Transverse colon (tissue), 4 donors: ENCODE measurements at regions not wholly inside any gene's neighbourhood (a gene's known extent, or its start where the extent isn't known, plus 50 kb on each side); places are given as distances from the start of the nearest gene placed in this dataset.
"Not testable (repeated sequence)": the region's sequence is repeated elsewhere in the genome, so short reads cannot be mapped to it uniquely, and the experiment has no call there.

Source experiments
- DNase-seq: peaks from one replicate; pipeline ENCODE4 v3.0.0-alpha.2; 2019
- H3K27ac ChIP-seq, 4 donors: fragments of 200-600 bp; sonication (generic); 2 replicates each; pipeline ENCODE4 v1.5.1; 2016 to 2018; ENCODE audit warnings: inconsistent platforms in 4 of 4
- H3K27me3 ChIP-seq: fragments of 200-600 bp; sonication (generic); 2 replicates; pipeline ENCODE4 v1.5.1; 2017; ENCODE audit warnings: inconsistent platforms
- H3K36me3 ChIP-seq, 4 donors: fragments of 200-600 bp; sonication (generic); 2 replicates each; pipeline ENCODE4 v1.5.1; 2017 to 2019; ENCODE audit warnings: inconsistent platforms in 4 of 4
- H3K4me1 ChIP-seq, 4 donors: fragments of 200-600 bp; sonication (generic); 2 replicates each; pipeline ENCODE4 v1.5.1; 2017 to 2020; ENCODE audit warnings: inconsistent platforms in 4 of 4
- H3K4me3 ChIP-seq, 4 donors: fragments of 200-600 bp; sonication (generic); 1 replicate in 1 of 4; 2 replicates in 3 of 4; pipeline versions ENCODE4 v1.5.1 to v1.6.1; 2017 to 2019; ENCODE audit warnings: inconsistent platforms in 4 of 4
- H3K9me3 ChIP-seq, 2 donors: fragments of 200-600 bp; sonication (generic); 2 replicates each; pipeline ENCODE4 v1.5.1; 2017 to 2019; ENCODE audit warnings: inconsistent platforms in 2 of 2
- CTCF ChIP-seq, 5 experiments: fragments of 200-600 bp in 3 of 5; fragments of 450-650 bp in 2 of 5; sonication (generic) in 3 of 5; IDR thresholded peaks; 1 replicate in 2 of 5; 2 replicates in 3 of 5; pipeline ENCODE4 v1.5.1; 2016 to 2017; ENCODE audit warnings: antibody characterized with exemption in 5 of 5, inconsistent platforms in 3 of 5, mild to moderate bottlenecking in 2 of 5, moderate library complexity in 1 of 5
- EP300 ChIP-seq: sonication (generic); formaldehyde crosslinking; IDR thresholded peaks from one replicate; pipeline ENCODE4 v1.6.1; 2017; ENCODE audit warnings: antibody characterized with exemption, low read depth
- POLR2A ChIP-seq: fragments of 450-650 bp; IDR thresholded peaks from one replicate; pipeline ENCODE4 v1.6.1; 2016; ENCODE audit warnings: antibody characterized with exemption, mild to moderate bottlenecking, moderate library complexity
- POLR2AphosphoS5 ChIP-seq, 3 donors: sonication (generic); formaldehyde crosslinking; IDR thresholded peaks; one replicate each; pipeline ENCODE4 v1.6.1; 2016; ENCODE audit warnings: antibody characterized with exemption in 3 of 3
- WGBS, 2 donors: methylation state at CpG; one replicate each; pipeline ENCODE4 v1.1.5; 2018; ENCODE audit warnings: low coverage in 1 of 2; 5-methylcytosine and 5-hydroxymethylcytosine counted together
- in situ Hi-C, 4 donors: fragments of 200-750 bp; cut with MboI; loops; one replicate each; pipeline versions ENCODE4 v1.15.0 to v1.15.1; 2017; ENCODE audit warnings: low sequenced_read_pairs in 3 of 4, low pct_ligation_motif_present in 1 of 4, low pct_unique_long_range_greater_than_20kb in 1 of 4
- intact Hi-C: fragments of 100-400 bp; cut with DNase I; formaldehyde crosslinking; loops from one replicate; pipeline ENCODE4 v1.15.1; 2023; ENCODE audit warnings: low total_unique reads

GRCh38 chrY:7496001-7496400, 584.4 kb upstream of the AMELY start:
- Histone ChIP-seq H3K27ac (no peak overlapping the region), H3K4me1 (no peaks in the 10 kb centered on the region), H3K27me3 (no peaks in the 10 kb centered on the region), H3K36me3 (no peaks in the 10 kb centered on the region), H3K9me3 (no peaks in the 10 kb centered on the region), H3K4me3 (no peak overlapping the region)
- in situ Hi-C loops (no loop called here), intact Hi-C loops (no loop called here)
- no CpG with 5 or more reads among the region's 1 CpG for WGBS, 2 donors
- TF ChIP-seq POLR2A = no peak
- TF ChIP-seq CTCF (IDR thresholded peaks at IDR 0.05) = no peak
- TF ChIP-seq EP300 = no peak
- no peak for TF ChIP-seq POLR2AphosphoS5 (IDR thresholded peaks at IDR 0.05)
- no peak for DNase-seq

GRCh38 chrY:7484455-7485285, 573.1 kb upstream of the AMELY start:
- H3K27ac ChIP-seq, DNase-seq, intact Hi-C loops, H3K4me1 ChIP-seq, H3K4me3 ChIP-seq, H3K27me3 ChIP-seq, H3K9me3 ChIP-seq, H3K36me3 ChIP-seq, in situ Hi-C loops: not testable (repeated sequence)
- WGBS, 2 donors = 20% methylated on average over 1 of the region's 8 CpGs; no CpG with 5 or more reads in 1 of the 2 donors

GRCh38 chrY:7471976-7472375, 560.4 kb upstream of the AMELY start:
- TF ChIP-seq POLR2AphosphoS5 (IDR thresholded peaks at IDR 0.05) (no peak), POLR2A (no peak), CTCF (IDR thresholded peaks at IDR 0.05) (no peak)

GRCh38 chrY:7470037-7470436, 558.5 kb upstream of the AMELY start:
- H3K27ac ChIP-seq = no peak overlapping the region
- no peaks in the 10 kb centered on the region for H3K4me1 ChIP-seq
- intact Hi-C loops = no loop called here
- H3K36me3 ChIP-seq = no peaks in the 10 kb centered on the region
- in situ Hi-C loops = no loop called here
- no peaks in the 10 kb centered on the region for H3K9me3 ChIP-seq
- H3K27me3 ChIP-seq = no peaks in the 10 kb centered on the region
- DNase-seq = no peak
- TF ChIP-seq POLR2A (no peak), POLR2AphosphoS5 (IDR thresholded peaks at IDR 0.05) (no peak), CTCF (IDR thresholded peaks at IDR 0.05) (no peak)
- H3K4me3 ChIP-seq = no peak overlapping the region

More at GRCh38 chrY:7471976-7472375, 560.4 kb upstream of the AMELY start:
- WGBS, 2 donors = no CpG with 5 or more reads among the region's 10 CpGs
- no peak overlapping the region for H3K4me3 ChIP-seq
- no peaks in the 10 kb centered on the region for H3K27me3 ChIP-seq
- DNase-seq = no peak
- in situ Hi-C loops (no loop called here), intact Hi-C loops (no loop called here)
- H3K4me1 ChIP-seq = no peaks in the 10 kb centered on the region
- H3K9me3 ChIP-seq = no peaks in the 10 kb centered on the region
- H3K27ac ChIP-seq = no peak overlapping the region
- no peaks in the 10 kb centered on the region for H3K36me3 ChIP-seq
